ENCODE measurements at regions not wholly inside any gene's neighbourhood (a gene's known extent, or its start where the extent isn't known, plus 50 kb on each side); places are given as distances from the start of the nearest gene placed in this dataset.
"Not testable (repeated sequence)": the region's sequence is repeated elsewhere in the genome, so short reads cannot be mapped to it uniquely, and the experiment has no call there.

- H3K4me3 ChIP-seq (replicated peaks; ENCODE audit: low read depth, low read length), result no peak overlapping the region
- TF ChIP-seq, protein P1, sequence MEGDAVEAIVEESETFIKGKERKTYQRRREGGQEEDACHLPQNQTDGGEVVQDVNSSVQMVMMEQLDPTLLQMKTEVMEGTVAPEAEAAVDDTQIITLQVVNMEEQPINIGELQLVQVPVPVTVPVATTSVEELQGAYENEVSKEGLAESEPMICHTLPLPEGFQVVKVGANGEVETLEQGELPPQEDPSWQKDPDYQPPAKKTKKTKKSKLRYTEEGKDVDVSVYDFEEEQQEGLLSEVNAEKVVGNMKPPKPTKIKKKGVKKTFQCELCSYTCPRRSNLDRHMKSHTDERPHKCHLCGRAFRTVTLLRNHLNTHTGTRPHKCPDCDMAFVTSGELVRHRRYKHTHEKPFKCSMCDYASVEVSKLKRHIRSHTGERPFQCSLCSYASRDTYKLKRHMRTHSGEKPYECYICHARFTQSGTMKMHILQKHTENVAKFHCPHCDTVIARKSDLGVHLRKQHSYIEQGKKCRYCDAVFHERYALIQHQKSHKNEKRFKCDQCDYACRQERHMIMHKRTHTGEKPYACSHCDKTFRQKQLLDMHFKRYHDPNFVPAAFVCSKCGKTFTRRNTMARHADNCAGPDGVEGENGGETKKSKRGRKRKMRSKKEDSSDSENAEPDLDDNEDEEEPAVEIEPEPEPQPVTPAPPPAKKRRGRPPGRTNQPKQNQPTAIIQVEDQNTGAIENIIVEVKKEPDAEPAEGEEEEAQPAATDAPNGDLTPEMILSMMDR (IDR thresholded peaks at IDR 0.05; ENCODE audit: insufficient read depth, low read length, poor library complexity, severe bottlenecking), result no peak
- H3K27me3 ChIP-seq (replicated peaks; ENCODE audit: control insufficient read depth, insufficient read depth, low read length), result no peaks in the 10 kb centered on the region; the same call in 1 of the 2 replicates
- H3K36me3 ChIP-seq (ENCODE audit: control insufficient read depth, insufficient read depth, low read length), result no peaks in the 10 kb centered on the region
- no peak for DNase-seq (ENCODE audit: extremely low read depth, insufficient read length)
These were observed 448.0 kb downstream of the MIAT start for GRCh38 chr22:27105142-27106025.

GRCh38 chr22:27106985-27107384 is 449.6 kb downstream of the MIAT start:
- DNase-seq (ENCODE audit: extremely low read depth, insufficient read length), result no peak
- Histone ChIP-seq H3K36me3 (ENCODE audit: control insufficient read depth, insufficient read depth, low read length) (no peaks in the 10 kb centered on the region), H3K4me3 (replicated peaks; ENCODE audit: low read depth, low read length) (no peak overlapping the region), H3K27me3 (replicated peaks; ENCODE audit: control insufficient read depth, insufficient read depth, low read length) (no peaks in the 10 kb centered on the region; the same call in 1 of the 2 replicates)
- TF ChIP-seq, protein P1 (IDR thresholded peaks at IDR 0.05; ENCODE audit: insufficient read depth, low read length, poor library complexity, severe bottlenecking), result no peak

- H3K4me3 ChIP-seq (replicated peaks; ENCODE audit: low read depth, low read length), result no peak overlapping the region
- TF ChIP-seq, protein P1 (IDR thresholded peaks at IDR 0.05; ENCODE audit: insufficient read depth, low read length, poor library complexity, severe bottlenecking), result no peak
- no peak for DNase-seq (ENCODE audit: extremely low read depth, insufficient read length)
- H3K27me3 ChIP-seq (replicated peaks; ENCODE audit: control insufficient read depth, insufficient read depth, low read length), result no peaks in the 10 kb centered on the region; the same call in 1 of the 2 replicates
- no peaks in the 10 kb centered on the region for H3K36me3 ChIP-seq (ENCODE audit: control insufficient read depth, insufficient read depth, low read length)
These were observed 450.0 kb downstream of the MIAT start for GRCh38 chr22:27107386-27107785.

DNA sequence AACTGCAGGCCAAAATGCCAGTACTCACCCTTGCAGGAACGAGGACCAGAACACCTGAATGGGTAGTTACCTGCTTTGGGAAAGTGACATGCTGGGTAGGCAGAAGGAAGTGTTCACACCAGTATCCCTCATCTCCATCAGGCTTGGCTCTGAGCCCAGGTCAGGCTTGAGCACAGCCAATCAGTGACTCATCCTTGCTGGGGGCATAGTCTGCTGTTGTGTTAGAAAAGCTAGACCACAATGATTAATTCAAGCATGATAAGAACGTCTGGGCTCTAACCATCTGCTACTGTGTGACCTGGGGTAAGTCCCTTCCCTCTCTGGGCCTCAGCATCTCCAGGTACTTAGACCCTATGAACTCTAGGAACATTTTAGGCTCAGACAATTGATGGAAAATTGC is 450.4 kb downstream of the MIAT start:
- Histone ChIP-seq H3K27me3 (replicated peaks; ENCODE audit: control insufficient read depth, insufficient read depth, low read length) (no peaks in the 10 kb centered on the region; the same call in 1 of the 2 replicates), H3K4me3 (replicated peaks; ENCODE audit: low read depth, low read length) (no peak overlapping the region), H3K36me3 (ENCODE audit: control insufficient read depth, insufficient read depth, low read length) (no peaks in the 10 kb centered on the region)
- DNase-seq (ENCODE audit: extremely low read depth, insufficient read length), result no peak
- TF ChIP-seq, protein P1 (IDR thresholded peaks at IDR 0.05; ENCODE audit: insufficient read depth, low read length, poor library complexity, severe bottlenecking), result no peak

DNA sequence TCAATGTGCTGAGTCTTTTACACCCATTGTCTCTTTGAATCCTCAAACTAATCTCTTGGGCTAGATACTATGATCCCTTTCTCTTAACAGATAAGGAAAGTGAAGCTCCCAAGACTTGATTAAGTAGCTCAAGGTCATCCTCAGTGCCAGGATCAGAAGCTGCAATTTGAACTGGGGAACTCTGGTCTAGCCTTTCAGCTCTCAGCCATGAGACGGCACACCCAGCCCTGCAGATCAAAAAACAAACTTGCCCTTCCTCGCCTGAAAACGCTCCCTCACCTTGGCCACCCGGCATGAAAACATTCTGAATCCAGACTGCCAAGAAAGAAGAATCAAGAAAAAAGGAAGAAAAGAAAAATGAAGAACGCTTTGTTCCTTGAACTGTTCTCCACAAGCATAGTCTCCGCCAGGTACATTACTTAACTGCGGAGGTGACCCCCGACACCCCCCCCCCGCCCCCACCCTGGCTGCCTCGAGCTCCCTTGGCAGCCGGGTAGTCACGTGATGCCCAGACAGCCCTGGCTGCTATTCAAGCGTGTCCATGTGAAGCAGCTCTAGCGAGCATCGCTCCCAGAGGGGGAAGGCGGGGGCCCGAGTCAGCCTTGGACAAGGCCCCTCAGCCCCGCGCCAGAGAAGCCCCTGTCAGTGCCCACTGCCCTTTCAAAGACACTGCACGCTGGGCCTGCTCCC is 451.2 kb downstream of the MIAT start:
- Histone ChIP-seq H3K27me3 (replicated peaks; ENCODE audit: control insufficient read depth, insufficient read depth, low read length) (no peaks in the 10 kb centered on the region), H3K36me3 (ENCODE audit: control insufficient read depth, insufficient read depth, low read length) (no peaks in the 10 kb centered on the region), H3K4me3 (replicated peaks; ENCODE audit: low read depth, low read length) (no peak overlapping the region)
- TF ChIP-seq, protein P1 (IDR thresholded peaks at IDR 0.05; ENCODE audit: insufficient read depth, low read length, poor library complexity, severe bottlenecking), result no peak
- DNase-seq (ENCODE audit: extremely low read depth, insufficient read length), result no peak

DNA sequence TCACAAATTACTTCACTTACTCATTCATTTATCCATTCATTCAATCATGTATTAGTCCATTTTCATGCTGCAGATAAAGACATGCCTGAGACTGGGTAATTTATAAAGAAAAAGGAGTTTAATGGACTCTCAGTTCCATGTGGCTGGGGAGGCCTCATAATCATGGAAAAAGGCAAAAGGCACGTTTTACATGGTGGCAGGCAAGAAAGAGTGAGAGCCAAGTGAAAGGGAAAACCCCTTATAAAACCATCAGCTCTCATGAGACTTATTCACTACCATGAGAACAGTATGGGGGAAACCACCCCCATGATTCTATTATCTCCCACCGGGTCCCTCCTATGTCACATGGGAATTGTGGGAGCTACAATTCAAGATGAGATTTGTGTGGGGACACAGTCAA is 452.0 kb downstream of the MIAT start:
- not testable (repeated sequence) for H3K27me3 ChIP-seq (replicated peaks; ENCODE audit: control insufficient read depth, insufficient read depth, low read length); H3K36me3 ChIP-seq (ENCODE audit: control insufficient read depth, insufficient read depth, low read length); H3K4me3 ChIP-seq (replicated peaks; ENCODE audit: low read depth, low read length); DNase-seq (ENCODE audit: extremely low read depth, insufficient read length)

Data from GM06990 (cell line).